PC-9 (cell line): ENCODE measurements at regions not wholly inside any gene's neighbourhood (a gene's known extent, or its start where the extent isn't known, plus 50 kb on each side); places are given as distances from the start of the nearest gene placed in this dataset.

ENCODE experiments used
- CTCF ChIP-seq: fragments of 200-600 bp; sonication (generic); conservative IDR thresholded peaks from 2 replicates; pipeline ENCODE4 v1.6.1; 2017; ENCODE audit warnings: mixed run types, antibody characterized with exemption, mild to moderate bottlenecking, moderate library complexity
- EZH2 ChIP-seq: fragments of 200-600 bp; sonication (generic); IDR thresholded peaks from 2 replicates; pipeline ENCODE4 v1.8.0; 2017; ENCODE audit warnings: antibody characterized with exemption, low read depth

GRCh38 chr14:66312451-66312850 lies 173.7 kb upstream of the CCDC196 start:
- TF ChIP-seq CTCF (no peak), EZH2 (no peak)
